Activated B cell treated with CpG ODN at 0.5 μM for 24 hours (primary cell): ENCODE measurements at regions not wholly inside any gene's neighbourhood (a gene's known extent, or its start where the extent isn't known, plus 50 kb on each side); places are given as distances from the start of the nearest gene placed in this dataset.

ENCODE experiments used
- ATAC-seq: fragments of 200-7000 bp; cut with Tn5 transposase; one replicate; pipeline ENCODE4 v1.10.0; 2021; ENCODE audit warnings: low read depth, mild to moderate bottlenecking, moderate library complexity
- CTCF ChIA-PET: fragments of 350-600 bp; sonication (Branson Sonifier 250); formaldehyde crosslinking; loops from one replicate; lab custom pipeline; 2021; ENCODE audit warnings: antibody characterized with exemption; lab: Charles Lee
- POLR2A ChIA-PET: fragments of 350-600 bp; sonication (Branson Sonifier 250); formaldehyde crosslinking; loops from one replicate; lab custom pipeline; 2021; ENCODE audit warnings: antibody characterized with exemption; lab: Charles Lee
- DNase-seq: peaks from one replicate; pipeline ENCODE4 v3.0.0; 2022
- H3K27ac Mint-ChIP-seq: one replicate; pipeline ENCODE4 v1.8.0; 2020; ENCODE audit warnings: mixed read lengths
- H3K27me3 Mint-ChIP-seq: one replicate; pipeline ENCODE4 v1.8.0; 2021; ENCODE audit warnings: mixed read lengths
- H3K36me3 Mint-ChIP-seq: one replicate; pipeline ENCODE4 v1.8.0; 2021; ENCODE audit warnings: low read depth, mixed read lengths
- H3K4me1 Mint-ChIP-seq: one replicate; pipeline ENCODE4 v1.8.0; 2021; ENCODE audit warnings: mixed read lengths
- H3K4me3 Mint-ChIP-seq: one replicate; pipeline ENCODE4 v1.8.0; 2020; ENCODE audit warnings: mild to moderate bottlenecking, mixed read lengths
- H3K9me3 Mint-ChIP-seq: one replicate; pipeline ENCODE4 v1.8.0; 2020; ENCODE audit warnings: mixed read lengths
- intact Hi-C: fragments of 100-400 bp; cut with micrococcal nuclease; formaldehyde crosslinking; loops from one replicate; pipeline ENCODE4 v1.15.1; 2024
- TF ChIP-seq, protein P1 (sequence below): fragments of 200-600 bp; IDR thresholded peaks from one replicate; pipeline ENCODE4 v1.8.0; 2022; ENCODE audit warnings: antibody characterized with exemption, mild to moderate bottlenecking

DNA sequence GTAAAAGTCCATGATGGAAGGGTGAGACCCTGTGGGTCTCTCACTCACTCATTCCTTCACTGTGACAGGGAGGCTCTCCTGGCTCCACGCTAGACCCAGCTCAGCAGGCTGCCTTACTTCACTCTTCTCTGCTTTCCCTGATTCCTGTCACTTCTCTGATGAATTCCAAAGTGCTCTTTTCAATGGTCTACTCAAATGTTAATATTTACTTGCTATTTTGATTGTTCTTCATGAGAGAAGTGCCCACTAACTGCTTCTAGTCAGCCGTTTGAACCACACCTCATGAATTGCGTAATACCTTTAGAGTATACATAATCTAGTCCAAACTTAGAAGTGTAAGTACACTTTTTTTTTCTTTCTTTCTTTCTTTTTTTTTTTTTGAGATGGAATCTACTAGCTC, 1350.2 kb upstream of the RAG2 start:
- no peak overlapping the region for H3K27ac Mint-ChIP-seq
- intact Hi-C loops: loop anchor here (5.0 kb wide), 1 partner anchor 1429 kb away; no protein-coding TSS in a partner anchor
- TF ChIP-seq, protein P1, sequence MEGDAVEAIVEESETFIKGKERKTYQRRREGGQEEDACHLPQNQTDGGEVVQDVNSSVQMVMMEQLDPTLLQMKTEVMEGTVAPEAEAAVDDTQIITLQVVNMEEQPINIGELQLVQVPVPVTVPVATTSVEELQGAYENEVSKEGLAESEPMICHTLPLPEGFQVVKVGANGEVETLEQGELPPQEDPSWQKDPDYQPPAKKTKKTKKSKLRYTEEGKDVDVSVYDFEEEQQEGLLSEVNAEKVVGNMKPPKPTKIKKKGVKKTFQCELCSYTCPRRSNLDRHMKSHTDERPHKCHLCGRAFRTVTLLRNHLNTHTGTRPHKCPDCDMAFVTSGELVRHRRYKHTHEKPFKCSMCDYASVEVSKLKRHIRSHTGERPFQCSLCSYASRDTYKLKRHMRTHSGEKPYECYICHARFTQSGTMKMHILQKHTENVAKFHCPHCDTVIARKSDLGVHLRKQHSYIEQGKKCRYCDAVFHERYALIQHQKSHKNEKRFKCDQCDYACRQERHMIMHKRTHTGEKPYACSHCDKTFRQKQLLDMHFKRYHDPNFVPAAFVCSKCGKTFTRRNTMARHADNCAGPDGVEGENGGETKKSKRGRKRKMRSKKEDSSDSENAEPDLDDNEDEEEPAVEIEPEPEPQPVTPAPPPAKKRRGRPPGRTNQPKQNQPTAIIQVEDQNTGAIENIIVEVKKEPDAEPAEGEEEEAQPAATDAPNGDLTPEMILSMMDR: no peak
- no peaks in the 10 kb centered on the region for H3K4me1 Mint-ChIP-seq
- no peaks in the 10 kb centered on the region for H3K27me3 Mint-ChIP-seq
- no peak for ATAC-seq
- H3K4me3 Mint-ChIP-seq: no peak overlapping the region
- POLR2A ChIA-PET: no interaction called here
- no peaks in the 10 kb centered on the region for H3K36me3 Mint-ChIP-seq
- peaks cover 6% of the 10 kb centered on the region for H3K9me3 Mint-ChIP-seq
- CTCF ChIA-PET: no interaction called here
- no peak for DNase-seq

DNA sequence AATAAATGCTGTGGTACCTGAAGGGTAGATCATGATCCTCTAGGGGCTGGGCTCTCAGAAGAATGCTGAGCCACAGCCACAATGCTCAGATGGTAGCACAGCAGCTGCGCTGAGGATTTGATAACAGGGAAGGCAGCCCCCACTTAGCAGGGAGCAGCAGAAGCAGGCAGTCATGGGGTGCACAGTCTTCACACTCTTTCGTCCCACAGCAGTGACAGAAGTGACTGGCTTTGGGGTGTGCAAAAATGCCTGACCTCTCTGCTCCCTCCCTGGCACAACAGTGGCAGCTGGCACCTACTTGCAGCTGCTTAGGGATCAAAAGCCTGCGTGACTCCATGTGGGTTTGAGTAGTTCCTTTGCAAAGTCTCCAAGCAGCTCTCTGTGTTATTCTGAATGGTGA, 1349.8 kb upstream of the RAG2 start:
- POLR2A ChIA-PET: no interaction called here
- CTCF ChIA-PET: no interaction called here
- Mint-ChIP-seq H3K4me1 (no peaks in the 10 kb centered on the region), H3K27ac (no peak overlapping the region), H3K9me3 (peaks cover 6% of the 10 kb centered on the region), H3K4me3 (no peak overlapping the region), H3K36me3 (no peaks in the 10 kb centered on the region), H3K27me3 (no peaks in the 10 kb centered on the region)
- intact Hi-C loops: loop anchor here (5.0 kb wide), 1 partner anchor 1429 kb away; no protein-coding TSS in a partner anchor
- TF ChIP-seq, protein P1: no peak
- DNase-seq (no peak), ATAC-seq (no peak)

- peaks cover 6% of the 10 kb centered on the region for H3K9me3 Mint-ChIP-seq
- TF ChIP-seq, protein P1: no peak
- no peak for ATAC-seq
- no peak overlapping the region for H3K27ac Mint-ChIP-seq
- no peak overlapping the region for H3K4me3 Mint-ChIP-seq
- H3K36me3 Mint-ChIP-seq: no peaks in the 10 kb centered on the region
- no peaks in the 10 kb centered on the region for H3K27me3 Mint-ChIP-seq
- H3K4me1 Mint-ChIP-seq: no peaks in the 10 kb centered on the region
- intact Hi-C loops: loop anchor here (5.0 kb wide), 1 partner anchor 1431 kb away; no protein-coding TSS in a partner anchor
- no peak for DNase-seq
- ChIA-PET CTCF (no interaction called here), POLR2A (no interaction called here)
Observed at GRCh38 chr11:37946155-37946766, 1348.2 kb upstream of the RAG2 start.

DNA sequence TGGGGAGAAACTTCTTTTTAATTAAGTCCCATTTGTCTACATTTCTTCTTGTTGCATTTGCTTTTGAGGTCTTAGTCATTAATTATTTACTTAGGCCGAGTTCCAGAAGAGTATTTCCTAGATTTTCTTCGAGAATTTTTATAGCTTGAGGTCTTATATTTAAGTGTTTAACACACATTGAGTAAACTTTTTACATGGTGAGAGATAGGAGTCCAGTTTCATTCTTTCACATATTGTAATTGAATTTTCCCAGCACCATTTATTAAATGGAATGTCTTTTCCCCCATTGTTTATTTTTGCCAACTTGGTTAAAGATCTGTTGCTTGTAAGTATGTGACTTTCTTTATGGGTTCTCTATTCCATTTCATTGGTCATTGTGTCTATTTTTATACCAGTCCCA, 1344.0 kb upstream of the RAG2 start:
- Mint-ChIP-seq H3K27ac (no peak overlapping the region), H3K9me3 (peaks cover 9% of the 10 kb centered on the region), H3K4me3 (no peak overlapping the region), H3K36me3 (no peaks in the 10 kb centered on the region), H3K4me1 (no peaks in the 10 kb centered on the region), H3K27me3 (no peaks in the 10 kb centered on the region)
- no peak for ATAC-seq
- TF ChIP-seq, protein P1: no peak
- CTCF ChIA-PET: no interaction called here
- intact Hi-C loops: no loop called here
- DNase-seq: no peak
- POLR2A ChIA-PET: no interaction called here

GRCh38 chr11:37929100-37929653, 1331.1 kb upstream of the RAG2 start:
- Mint-ChIP-seq H3K27ac (no peak overlapping the region), H3K27me3 (no peaks in the 10 kb centered on the region), H3K9me3 (no peaks in the 10 kb centered on the region), H3K4me1 (no peaks in the 10 kb centered on the region), H3K4me3 (no peak overlapping the region), H3K36me3 (no peaks in the 10 kb centered on the region)
- no peak for ATAC-seq
- intact Hi-C loops: no loop called here
- no peak for DNase-seq
- POLR2A ChIA-PET: no interaction called here
- CTCF ChIA-PET: no interaction called here
- TF ChIP-seq, protein P1: no peak
